GM18519 (cell line): ENCODE measurements at regions not wholly inside any gene's neighbourhood (a gene's known extent, or its start where the extent isn't known, plus 50 kb on each side); places are given as distances from the start of the nearest gene placed in this dataset.
"Not testable (repeated sequence)": the region's sequence is repeated elsewhere in the genome, so short reads cannot be mapped to it uniquely, and the experiment has no call there.

Source experiments
- ATAC-seq: cut with Tn5 transposase; IDR thresholded peaks from one replicate; pipeline ENCODE4 v1.9.1; 2021; ENCODE audit warnings: mild to moderate bottlenecking, moderate library complexity; ENCODE audit not compliant: unreplicated experiment, low FRiP score

DNA sequence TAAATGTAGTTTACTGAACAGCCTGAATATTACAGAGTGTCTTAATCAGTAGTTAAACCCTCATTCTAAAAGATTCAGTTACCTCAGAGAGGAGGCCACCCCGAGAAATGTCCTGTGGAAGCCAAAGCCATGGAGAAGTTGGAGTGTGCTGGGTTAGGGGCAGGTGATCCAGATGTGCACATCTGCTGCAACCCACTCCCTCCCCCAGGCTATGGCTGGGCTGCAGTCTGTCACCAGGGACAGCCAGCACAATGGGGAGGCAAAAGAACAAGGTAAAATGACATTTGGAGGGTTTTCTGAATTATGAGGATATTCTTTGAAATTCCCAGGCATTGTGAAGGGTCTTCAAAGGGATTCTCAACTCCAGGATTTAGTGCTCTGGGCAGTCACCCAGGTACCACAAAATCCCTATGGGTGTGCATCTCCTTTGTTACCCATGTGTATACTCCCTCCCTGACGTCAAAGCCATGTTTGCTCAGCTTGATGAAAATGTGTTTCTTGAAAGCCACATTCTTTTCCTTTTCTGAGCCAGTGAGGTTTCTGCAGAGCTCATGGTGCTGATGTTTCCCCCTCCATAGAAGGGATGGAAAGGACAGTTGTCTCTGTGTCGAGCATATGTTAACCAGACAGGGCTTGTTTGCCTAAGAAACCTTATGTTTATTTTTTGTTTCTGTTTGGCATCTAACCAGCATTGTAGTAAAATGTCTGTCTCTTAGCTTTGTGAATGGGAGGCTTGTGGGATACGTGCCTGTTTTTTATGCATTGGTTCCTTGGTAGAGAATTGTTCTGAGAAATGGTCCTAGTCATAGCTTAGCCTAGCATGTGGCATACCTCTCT is 212.3 kb upstream of the TBX18 start:
- ATAC-seq, result no peak

DNA sequence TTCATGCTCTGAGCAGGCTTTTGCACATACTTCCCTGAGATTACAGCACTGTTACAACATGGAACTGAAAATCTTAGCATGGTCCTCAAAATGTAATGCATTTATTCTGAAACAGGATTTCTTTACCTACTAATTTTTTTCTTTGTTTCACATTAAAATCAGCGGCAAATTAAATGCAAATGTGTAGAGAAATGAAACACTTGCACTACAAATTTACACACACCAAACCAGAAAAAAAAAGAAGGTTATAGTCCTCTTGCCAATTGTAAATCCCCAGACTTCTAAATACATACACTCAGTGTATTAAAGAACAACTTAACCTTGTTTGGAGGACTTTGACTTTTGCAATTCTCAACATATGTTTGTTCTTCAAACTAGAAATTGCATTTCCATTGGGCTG is 210.9 kb upstream of the TBX18 start:
- ATAC-seq, result no peak

DNA sequence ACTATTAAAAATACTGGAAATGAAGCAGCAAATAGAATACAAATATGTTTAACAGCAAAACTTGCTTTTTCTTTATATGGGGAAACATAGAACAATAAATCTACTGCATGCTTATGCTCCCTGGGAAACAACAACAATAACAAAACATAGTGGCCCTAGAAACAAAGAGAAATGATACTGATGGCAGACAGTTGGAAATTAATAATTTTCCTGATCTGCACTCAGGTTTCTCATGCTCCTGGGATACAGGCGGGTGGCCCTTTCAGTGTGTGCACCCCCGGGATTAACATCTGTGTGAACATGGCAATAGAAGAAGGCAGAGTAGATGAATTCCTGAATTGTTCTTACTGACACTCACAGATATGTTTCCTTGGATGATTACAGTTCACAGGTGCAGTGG is 209.2 kb upstream of the TBX18 start:
- ATAC-seq, result no peak

DNA sequence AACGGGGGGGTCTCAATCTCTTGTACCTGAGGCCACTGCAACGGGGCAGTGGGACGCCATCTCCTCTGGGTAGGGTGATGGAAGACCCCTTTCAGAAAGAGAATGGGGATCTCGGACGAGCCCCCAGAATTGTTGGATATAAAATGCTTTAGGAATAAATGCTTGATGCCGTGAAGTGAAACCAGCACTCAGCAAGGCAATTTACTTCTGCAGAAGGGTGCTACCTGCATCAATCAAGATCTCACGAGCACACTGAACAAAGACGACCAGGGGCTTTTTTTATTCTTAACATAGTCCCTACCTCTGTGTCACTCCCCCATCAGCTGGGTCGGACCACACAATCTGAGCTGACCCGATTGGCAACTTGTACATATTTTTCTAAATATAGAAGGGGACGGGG is 203.6 kb upstream of the TBX18 start:
- ATAC-seq, result no peak

DNA sequence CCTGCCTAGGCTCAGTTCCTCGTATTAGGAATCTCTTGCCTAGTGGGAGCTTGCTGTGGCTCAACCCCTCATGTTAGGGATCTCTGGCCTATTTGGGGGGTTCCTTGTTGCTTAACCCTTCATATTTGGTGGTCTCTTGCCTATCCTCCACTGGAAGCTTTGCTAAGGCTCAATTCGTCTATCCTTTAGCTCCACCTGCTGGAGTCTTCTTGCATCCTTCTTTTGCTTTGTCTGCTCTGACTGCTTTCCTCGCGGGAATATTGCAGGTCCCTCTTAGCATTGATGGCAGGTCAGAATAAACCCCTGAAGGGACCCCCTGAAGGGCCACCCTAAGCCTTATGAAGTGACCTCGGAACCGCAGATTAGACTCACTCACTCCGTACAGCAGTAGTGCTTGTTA is 203.0 kb upstream of the TBX18 start:
- no peak for ATAC-seq

DNA sequence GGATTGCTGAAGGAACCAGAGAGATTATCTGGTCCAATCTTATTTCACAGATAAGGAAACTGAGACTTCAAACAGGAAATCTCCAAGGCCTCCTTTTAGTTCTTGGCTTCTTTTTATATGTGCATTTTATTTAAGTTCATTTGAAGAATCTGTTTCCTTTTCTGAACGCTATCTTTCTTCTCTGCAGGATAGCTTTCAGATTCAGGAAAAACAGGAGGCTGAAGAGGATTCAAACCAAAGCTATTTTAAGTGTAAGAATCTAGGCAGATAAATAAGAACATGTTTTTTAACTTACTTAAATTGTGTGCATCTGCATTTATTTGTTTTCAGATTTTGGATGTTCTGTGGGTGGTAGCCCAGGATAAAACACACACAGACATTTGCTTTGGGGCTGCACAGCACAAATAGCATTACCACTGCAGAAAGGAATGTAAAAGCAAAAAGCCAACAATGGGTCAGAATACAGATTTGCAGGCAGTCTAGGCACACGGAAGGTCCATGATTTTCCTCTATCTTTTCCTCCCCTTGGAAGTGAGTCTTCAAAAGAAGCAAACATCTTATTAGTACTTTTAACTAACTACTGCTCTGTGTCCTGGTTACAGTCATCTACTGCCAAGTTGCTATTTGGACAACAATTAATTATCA is 188.8 kb upstream of the TBX18 start:
- no peak for ATAC-seq

DNA sequence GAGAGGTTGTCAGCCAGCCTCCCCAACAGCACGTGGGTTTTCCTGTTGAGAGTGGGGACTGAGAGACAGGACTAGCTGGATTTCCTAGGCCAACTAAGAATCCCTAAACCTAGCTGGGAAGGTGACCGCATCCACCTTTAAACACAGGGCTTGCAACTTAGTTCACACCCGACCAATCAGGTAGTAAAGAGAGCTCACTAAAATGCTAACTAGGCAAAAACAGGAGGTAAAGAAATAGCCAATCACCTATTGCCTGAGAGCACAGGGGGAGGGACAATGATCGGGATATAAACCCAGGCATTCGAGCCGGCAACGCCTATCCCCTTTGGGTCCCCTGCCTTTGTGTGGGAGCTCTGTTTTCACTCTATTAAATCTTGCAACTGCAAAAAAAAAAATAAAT is 180.5 kb upstream of the TBX18 start:
- ATAC-seq, result not testable (repeated sequence)

DNA sequence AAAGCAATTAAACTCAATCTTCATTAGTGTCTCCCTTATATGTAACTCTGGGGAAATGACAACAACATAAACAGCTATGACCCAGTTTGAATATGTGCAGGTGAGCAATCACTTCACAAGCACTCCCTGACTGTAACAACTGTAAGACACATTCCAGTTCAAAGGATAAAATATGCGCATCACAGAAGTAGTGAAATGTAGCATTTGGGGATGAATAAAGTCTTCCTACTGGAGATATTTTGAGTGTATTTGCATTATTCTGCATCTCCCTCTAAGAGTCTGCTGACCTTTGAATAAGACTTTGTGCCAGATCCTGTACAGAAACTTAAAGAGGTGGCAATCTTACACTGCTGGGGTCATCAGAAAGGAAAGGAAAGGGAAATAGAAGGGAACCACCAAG is 179.5 kb upstream of the TBX18 start:
- ATAC-seq, result no peak

DNA sequence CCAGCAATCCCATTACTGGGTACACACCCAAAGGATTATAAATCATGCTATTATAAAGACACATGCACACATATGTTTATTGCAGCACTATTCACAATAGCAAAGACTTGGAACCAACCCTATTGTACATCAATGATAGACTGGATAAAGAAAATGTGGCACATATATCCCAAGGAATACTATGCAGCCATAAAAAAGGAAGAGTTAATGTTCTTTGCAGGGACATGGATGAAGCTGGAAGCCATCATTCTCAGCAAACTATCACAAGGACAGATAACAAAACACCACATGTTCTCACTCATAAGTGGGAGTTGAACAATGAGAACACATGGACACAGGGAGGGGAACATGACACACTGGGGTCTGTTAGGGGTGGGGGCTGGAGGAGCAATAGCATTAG is 177.2 kb upstream of the TBX18 start:
- not testable (repeated sequence) for ATAC-seq

DNA sequence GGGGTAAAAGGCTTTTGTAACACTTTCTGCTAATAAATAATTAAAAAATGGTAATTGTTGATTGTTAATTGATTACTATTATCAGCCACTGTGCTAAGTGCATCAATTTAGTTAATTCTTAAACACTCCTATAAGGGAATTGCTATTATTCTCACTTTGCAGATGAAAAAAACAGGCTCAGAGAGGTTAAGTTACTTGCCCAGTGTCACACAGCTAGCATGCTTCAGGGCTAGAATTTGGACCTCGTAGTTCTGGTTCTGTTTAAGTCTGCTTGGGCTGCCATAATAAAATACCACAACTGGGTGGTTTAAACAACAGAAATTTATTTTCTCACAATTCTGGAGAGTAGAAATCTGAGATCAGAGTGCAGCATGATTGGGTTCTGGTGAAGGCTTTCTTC is 164.8 kb upstream of the TBX18 start:
- no peak for ATAC-seq

DNA sequence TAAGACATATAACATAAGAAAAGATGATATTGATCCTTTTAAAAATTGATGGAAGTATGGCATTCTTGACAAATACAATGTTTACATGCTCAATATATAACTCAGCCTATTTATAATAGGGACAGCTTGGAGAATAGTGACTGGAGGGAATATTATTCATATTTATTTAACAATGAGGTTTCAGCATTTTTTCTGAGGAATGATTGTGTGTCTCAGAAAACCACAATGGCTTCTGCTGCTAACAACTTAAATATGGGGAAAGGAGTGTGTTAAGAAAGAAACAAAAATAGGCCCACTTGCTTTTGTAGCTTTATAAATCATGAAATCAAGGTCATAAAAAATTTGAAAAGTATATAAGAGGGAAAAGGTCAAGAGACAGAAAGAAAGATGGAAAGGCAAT is 163.2 kb upstream of the TBX18 start:
- no peak for ATAC-seq

DNA sequence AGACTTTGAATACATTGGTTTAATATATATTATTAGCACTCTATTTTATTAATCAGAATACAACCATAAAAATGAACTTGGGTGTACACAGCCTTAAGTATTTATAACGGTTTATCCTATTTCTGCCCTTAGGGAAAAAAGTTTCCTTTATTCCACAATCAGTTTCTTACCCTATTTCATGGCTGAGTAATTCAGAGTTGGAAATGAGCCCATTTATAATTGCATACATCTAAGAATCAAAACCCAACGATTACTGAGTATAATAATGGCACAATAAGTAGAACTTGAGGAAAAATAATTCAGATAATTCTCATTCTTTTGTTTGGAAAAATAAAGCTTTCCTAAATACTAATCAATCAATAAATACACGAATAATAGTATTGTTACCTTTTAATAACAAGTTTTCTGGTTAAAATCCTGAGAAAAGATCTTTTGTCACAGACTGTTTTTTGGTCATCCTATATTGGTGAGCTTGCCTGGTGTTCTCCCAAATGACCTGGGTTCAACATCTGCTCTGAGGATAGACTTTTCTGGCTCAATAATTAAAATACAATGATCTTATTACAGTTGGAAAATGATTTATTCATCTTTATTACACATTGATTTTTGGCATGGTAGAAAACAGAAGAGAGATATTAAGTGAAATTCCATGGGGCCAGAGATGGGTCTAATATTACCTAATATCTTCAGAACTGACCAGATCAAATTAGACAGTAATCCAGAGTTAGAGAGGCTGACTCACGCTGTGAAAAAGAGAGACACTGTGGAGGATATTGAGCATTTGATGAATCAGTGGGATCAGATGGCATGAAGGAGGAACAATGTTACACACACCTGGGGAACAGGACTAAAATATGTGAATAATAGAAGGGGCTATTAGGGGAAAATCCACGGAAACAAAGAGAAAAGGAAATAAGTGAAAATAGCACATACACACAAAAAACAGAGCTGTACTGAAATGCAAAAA is 162.1 kb upstream of the TBX18 start:
- no peak for ATAC-seq

DNA sequence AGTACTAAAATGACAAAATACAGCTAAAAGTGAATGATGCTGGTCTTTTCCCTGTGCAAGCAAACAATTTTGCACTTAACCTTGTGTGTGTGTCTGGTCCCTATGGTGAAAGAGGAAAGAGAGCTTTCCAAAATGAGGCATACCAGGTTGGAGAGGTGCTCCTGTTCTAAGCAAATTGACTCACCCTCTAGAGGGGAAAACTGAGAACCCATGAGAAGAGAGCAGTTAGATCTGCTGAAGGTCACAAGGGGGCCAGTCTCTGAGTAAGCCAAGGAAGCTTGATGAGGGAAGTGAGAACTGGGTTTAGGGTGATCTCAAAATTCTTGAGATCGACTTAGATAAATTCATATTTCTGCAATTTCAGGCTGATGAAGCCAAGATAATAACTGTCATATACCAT is 157.5 kb upstream of the TBX18 start:
- no peak for ATAC-seq

DNA sequence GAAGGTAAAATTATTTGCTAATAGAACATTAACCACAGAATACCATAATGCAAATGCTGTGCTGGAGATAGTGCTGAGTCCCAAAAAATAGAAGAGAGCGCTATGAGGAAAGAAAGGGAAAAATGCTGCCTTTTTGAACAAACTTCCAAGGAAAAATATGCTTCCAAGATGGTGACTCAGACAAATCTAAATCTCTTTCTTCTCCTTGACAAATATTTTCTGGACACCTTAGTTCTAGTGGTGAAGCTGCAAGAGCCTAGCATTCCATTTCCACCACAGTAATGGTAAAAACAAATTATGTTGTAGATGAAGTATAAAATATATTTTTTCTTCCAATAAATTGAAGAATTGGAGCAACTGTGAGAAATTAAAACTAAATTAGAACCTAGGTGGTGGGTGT is 155.6 kb upstream of the TBX18 start:
- ATAC-seq, result no peak

DNA sequence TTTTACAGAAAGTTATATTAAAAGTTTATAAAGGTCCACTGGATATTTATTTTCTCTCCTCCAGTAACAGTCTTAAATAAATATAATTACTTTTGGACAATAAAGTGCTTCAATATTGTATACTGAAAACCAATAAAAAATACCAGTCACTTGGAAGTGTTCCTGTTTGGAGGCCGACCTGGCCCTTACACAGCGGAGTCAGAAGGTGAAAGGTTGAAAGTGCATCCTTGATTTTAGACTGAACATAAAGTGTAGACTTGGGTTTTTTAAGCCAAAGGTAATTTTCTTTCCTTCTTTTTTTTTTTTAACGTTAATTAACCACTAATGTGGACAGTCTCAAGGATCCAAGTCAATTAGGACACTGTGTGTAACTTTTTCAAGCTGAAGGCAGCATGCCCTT is 152.3 kb upstream of the TBX18 start:
- ATAC-seq, result no peak

DNA sequence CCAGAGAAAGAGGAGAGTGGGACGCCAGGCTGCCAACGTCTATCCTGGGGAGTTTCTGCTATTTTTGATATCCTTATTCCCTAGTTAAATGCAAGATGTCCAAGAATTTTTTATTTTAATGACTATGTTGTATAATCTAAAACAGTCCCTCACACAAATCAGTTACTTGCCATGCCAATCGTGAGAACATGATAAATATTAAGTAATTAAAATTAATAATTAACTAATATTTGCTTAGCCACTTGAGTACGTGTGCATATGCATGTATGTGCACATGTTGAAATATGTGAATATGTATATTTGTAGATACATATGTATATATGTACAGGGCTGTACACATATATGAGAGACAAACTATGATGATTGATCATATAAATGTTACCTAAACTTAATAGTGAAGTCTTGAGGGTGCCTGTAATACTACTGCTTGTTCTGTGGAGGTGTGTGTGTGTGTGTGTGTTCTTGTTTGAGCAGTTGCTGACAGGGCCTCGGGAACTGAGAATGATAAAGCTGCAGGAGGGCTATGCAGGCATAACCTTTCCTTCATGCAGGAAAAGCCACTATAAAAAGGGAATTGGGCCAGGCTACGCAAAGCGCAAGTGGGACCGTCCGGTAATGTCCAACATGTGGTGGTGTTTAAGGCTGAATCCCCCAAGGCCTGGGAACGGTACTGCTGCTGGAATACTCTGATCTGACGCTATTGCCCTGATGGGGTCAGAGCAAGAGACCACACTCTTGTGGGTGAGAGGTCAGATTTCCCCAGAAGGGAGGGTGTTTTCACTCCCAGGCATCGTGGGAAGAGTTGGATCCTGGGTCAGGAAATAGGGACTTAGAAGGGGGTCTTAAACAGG is 148.3 kb upstream of the TBX18 start:
- no peak for ATAC-seq

DNA sequence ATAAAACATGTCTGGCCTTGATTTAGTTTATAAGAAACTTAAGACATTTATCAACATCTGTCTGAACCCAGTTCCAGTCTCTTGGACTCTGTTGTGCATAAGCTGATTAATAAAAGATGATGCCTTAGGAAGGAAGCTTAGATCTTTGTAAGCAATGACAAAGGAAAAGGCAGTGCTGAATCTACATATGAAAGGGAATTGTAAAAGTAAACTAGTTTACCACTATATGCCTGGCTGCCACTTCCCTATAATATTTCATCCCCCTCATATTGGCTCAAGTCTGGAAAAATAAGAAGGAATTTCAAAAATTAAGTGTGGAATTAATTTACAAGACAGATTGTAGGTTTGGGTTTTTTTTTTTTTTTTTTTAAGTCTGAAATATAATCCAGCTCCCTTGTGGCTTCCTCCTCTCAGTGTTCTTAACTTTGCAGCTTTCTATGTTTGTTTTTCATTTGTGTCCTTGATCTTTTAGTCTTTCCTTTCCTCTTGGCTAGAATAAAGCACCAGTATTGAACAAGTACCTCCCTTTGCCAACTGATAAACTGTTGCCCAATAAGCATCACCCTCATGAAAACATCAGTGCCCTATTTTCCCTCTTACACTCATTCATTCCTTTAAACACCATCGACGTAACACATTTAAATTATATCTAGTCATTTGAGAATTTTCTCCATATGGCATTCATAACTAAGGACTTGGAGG is 146.7 kb upstream of the TBX18 start:
- ATAC-seq, result no peak

DNA sequence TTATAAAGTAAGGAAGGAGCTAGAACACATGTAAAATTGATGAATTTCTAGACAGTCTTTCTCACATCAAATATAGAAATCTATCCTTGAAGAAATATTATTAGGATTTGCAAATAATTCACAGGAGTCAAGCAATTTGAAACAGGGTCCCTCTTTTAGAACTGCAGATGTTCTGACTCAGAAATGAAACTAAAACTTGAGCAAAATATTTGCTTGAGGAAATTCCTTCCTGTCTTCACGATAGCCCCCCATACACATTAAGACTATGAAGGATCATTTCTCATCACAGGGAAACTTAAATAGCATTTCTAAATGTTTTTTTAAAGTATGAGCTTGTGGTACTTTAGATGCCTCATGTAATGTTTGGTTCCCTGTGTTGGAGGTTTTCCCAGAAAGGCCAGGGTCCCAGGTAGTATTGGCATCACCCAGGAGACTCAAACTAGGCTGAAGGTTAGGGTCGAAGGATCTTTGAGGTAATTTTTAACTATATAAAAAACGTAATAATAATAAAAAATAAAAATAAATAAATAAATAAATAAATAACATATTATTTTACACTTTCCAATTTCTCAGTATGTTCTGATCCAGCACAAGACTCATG is 144.0 kb upstream of the TBX18 start:
- ATAC-seq, result no peak

DNA sequence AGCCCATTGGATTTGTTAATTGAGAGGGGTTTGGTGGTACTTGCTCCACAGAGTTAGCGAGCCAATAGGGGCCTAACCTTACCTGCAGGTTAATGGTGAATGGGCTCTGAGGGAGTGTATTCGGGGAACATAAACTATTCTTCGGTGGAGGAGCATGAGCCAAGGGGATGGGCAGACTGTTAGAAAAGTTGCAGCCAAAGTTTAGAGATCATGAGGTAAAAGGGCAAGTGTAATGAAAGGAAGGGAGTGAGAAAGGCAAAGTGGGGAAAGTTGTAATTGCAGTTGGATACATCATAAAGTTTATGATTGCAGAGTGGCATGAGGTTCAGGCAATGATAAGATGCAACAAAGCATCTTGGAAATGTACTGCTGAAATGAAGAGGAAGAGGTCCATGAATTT is 142.1 kb upstream of the TBX18 start:
- no peak for ATAC-seq
